IPS-18c (cell line): ENCODE measurements at regions not wholly inside any gene's neighbourhood (a gene's known extent, or its start where the extent isn't known, plus 50 kb on each side); places are given as distances from the start of the nearest gene placed in this dataset.

Experiments used
- H3K4me3 ChIP-seq: 2 replicates; pipeline ENCODE4 v1.7.0; 2013; ENCODE audit warnings: low read depth, mild to moderate bottlenecking, low read length, moderate library complexity; ENCODE audit not compliant: insufficient read depth
- H3K9me3 ChIP-seq: one replicate; pipeline ENCODE4 v1.6.1; 2013; ENCODE audit warnings: mild to moderate bottlenecking, low read length, moderate library complexity; ENCODE audit not compliant: control insufficient read depth, insufficient read depth

- H3K9me3 ChIP-seq, result no peaks in the 10 kb centered on the region
These were observed 192.6 kb upstream of the ALCAM start for GRCh38 chr3:105174017-105174615.

GRCh38 chr3:105177576-105177975 is 189.1 kb upstream of the ALCAM start:
- Histone ChIP-seq H3K4me3 (no peak overlapping the region), H3K9me3 (no peaks in the 10 kb centered on the region)

More at GRCh38 chr3:105174017-105174615, 192.6 kb upstream of the ALCAM start:
- no peak overlapping the region for H3K4me3 ChIP-seq

GRCh38 chr3:105187344-105187743 is 179.4 kb upstream of the ALCAM start:
- Histone ChIP-seq H3K4me3 (no peak overlapping the region), H3K9me3 (no peaks in the 10 kb centered on the region)

GRCh38 chr3:105195260-105195659 is 171.4 kb upstream of the ALCAM start:
- H3K4me3 ChIP-seq, result no peak overlapping the region

GRCh38 chr3:105197863-105198262 is 168.8 kb upstream of the ALCAM start:
- no peaks in the 10 kb centered on the region for H3K9me3 ChIP-seq
- no peak overlapping the region for H3K4me3 ChIP-seq

More at GRCh38 chr3:105195260-105195659, 171.4 kb upstream of the ALCAM start:
- no peaks in the 10 kb centered on the region for H3K9me3 ChIP-seq

- no peaks in the 10 kb centered on the region for H3K9me3 ChIP-seq
- H3K4me3 ChIP-seq, result no peak overlapping the region
These were observed 167.5 kb upstream of the ALCAM start for GRCh38 chr3:105199217-105199616.

- Histone ChIP-seq H3K4me3 (no peak overlapping the region), H3K9me3 (no peaks in the 10 kb centered on the region)
These were observed 156.6 kb upstream of the ALCAM start for GRCh38 chr3:105210141-105210540.

GRCh38 chr3:105214590-105214989 is 152.1 kb upstream of the ALCAM start:
- Histone ChIP-seq H3K9me3 (no peaks in the 10 kb centered on the region), H3K4me3 (no peak overlapping the region)

GRCh38 chr3:105222568-105223093 is 144.1 kb upstream of the ALCAM start:
- H3K9me3 ChIP-seq, result no peaks in the 10 kb centered on the region
- H3K4me3 ChIP-seq, result no peak overlapping the region

GRCh38 chr3:105223815-105224214 is 142.9 kb upstream of the ALCAM start:
- H3K4me3 ChIP-seq, result no peak overlapping the region
- no peaks in the 10 kb centered on the region for H3K9me3 ChIP-seq

GRCh38 chr3:105228696-105229095 is 138.0 kb upstream of the ALCAM start:
- Histone ChIP-seq H3K9me3 (no peaks in the 10 kb centered on the region), H3K4me3 (no peak overlapping the region)

GRCh38 chr3:105232553-105232952 is 134.2 kb upstream of the ALCAM start:
- Histone ChIP-seq H3K9me3 (no peaks in the 10 kb centered on the region), H3K4me3 (no peak overlapping the region)

GRCh38 chr3:105233010-105233409 is 133.7 kb upstream of the ALCAM start:
- no peaks in the 10 kb centered on the region for H3K9me3 ChIP-seq
- H3K4me3 ChIP-seq, result no peak overlapping the region

GRCh38 chr3:105235221-105235620 is 131.5 kb upstream of the ALCAM start:
- no peaks in the 10 kb centered on the region for H3K9me3 ChIP-seq

GRCh38 chr3:105235785-105236184 is 130.9 kb upstream of the ALCAM start:
- Histone ChIP-seq H3K9me3 (no peaks in the 10 kb centered on the region), H3K4me3 (no peak overlapping the region)

More at GRCh38 chr3:105235221-105235620, 131.5 kb upstream of the ALCAM start:
- H3K4me3 ChIP-seq, result no peak overlapping the region

- H3K9me3 ChIP-seq, result no peaks in the 10 kb centered on the region
- no peak overlapping the region for H3K4me3 ChIP-seq
These were observed 128.3 kb upstream of the ALCAM start for GRCh38 chr3:105238367-105238766.

GRCh38 chr3:105243076-105243475 is 123.6 kb upstream of the ALCAM start:
- H3K9me3 ChIP-seq, result no peaks in the 10 kb centered on the region
- H3K4me3 ChIP-seq, result no peak overlapping the region

GRCh38 chr3:105246536-105246935 is 120.2 kb upstream of the ALCAM start:
- Histone ChIP-seq H3K4me3 (no peak overlapping the region), H3K9me3 (no peaks in the 10 kb centered on the region)

GRCh38 chr3:105253225-105253624 is 113.5 kb upstream of the ALCAM start:
- H3K4me3 ChIP-seq, result no peak overlapping the region
- no peaks in the 10 kb centered on the region for H3K9me3 ChIP-seq
